Cardiac muscle cell (in vitro differentiated cells and primary cell): ENCODE measurements at regions not wholly inside any gene's neighbourhood (a gene's known extent, or its start where the extent isn't known, plus 50 kb on each side); places are given as distances from the start of the nearest gene placed in this dataset.
"Not testable (repeated sequence)": the region's sequence is repeated elsewhere in the genome, so short reads cannot be mapped to it uniquely, and the experiment has no call there.

ENCODE experiments used
- DNase-seq, 2 donors: peaks; one replicate each; pipeline versions ENCODE4 v3.0.0 to v3.0.0-alpha.2; 2010 to 2017; ENCODE audit warnings: low read depth in 1 of 2, low spot score in 1 of 2
- H3K27ac ChIP-seq: fragments of 200-600 bp; sonication (generic); 2 replicates; pipeline ENCODE4 v1.5.1; 2016
- H3K27me3 ChIP-seq: fragments of 200-600 bp; sonication (generic); 2 replicates; pipeline ENCODE4 v1.6.0; 2016; ENCODE audit warnings: control low read depth
- H3K36me3 ChIP-seq: fragments of 200-600 bp; sonication (generic); 2 replicates; pipeline ENCODE4 v1.5.1; 2016; ENCODE audit warnings: control low read depth
- H3K4me1 ChIP-seq: fragments of 200-600 bp; sonication (generic); 2 replicates; pipeline ENCODE4 v1.8.1; 2017; ENCODE audit warnings: low read depth, mild to moderate bottlenecking, mixed run types
- H3K4me3 ChIP-seq: fragments of 200-600 bp; sonication (generic); 2 replicates; pipeline ENCODE4 v1.5.1; 2016; ENCODE audit warnings: mild to moderate bottlenecking
- H3K9me3 ChIP-seq: fragments of 200-600 bp; sonication (generic); 2 replicates; pipeline ENCODE4 v1.5.1; 2017; ENCODE audit warnings: low read depth, mild to moderate bottlenecking, control low read depth
- TF ChIP-seq, protein P1 (sequence below): IDR thresholded peaks from 2 replicates; pipeline ENCODE4 v1.5.1; 2012; ENCODE audit warnings: low read depth, mild to moderate bottlenecking, low read length

- H3K36me3 ChIP-seq = no peaks in the 10 kb centered on the region
- no peaks in the 10 kb centered on the region for H3K4me1 ChIP-seq
- H3K27me3 ChIP-seq = no peaks in the 10 kb centered on the region
- no peak overlapping the region for H3K4me3 ChIP-seq
- DNase-seq = no peak
- TF ChIP-seq, protein P1, sequence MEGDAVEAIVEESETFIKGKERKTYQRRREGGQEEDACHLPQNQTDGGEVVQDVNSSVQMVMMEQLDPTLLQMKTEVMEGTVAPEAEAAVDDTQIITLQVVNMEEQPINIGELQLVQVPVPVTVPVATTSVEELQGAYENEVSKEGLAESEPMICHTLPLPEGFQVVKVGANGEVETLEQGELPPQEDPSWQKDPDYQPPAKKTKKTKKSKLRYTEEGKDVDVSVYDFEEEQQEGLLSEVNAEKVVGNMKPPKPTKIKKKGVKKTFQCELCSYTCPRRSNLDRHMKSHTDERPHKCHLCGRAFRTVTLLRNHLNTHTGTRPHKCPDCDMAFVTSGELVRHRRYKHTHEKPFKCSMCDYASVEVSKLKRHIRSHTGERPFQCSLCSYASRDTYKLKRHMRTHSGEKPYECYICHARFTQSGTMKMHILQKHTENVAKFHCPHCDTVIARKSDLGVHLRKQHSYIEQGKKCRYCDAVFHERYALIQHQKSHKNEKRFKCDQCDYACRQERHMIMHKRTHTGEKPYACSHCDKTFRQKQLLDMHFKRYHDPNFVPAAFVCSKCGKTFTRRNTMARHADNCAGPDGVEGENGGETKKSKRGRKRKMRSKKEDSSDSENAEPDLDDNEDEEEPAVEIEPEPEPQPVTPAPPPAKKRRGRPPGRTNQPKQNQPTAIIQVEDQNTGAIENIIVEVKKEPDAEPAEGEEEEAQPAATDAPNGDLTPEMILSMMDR = no peak
- H3K9me3 ChIP-seq = no peaks in the 10 kb centered on the region
- H3K27ac ChIP-seq = no peak overlapping the region
These were observed 1198.3 kb downstream of the VRK1 start for GRCh38 chr14:97995531-97995930.

- no peaks in the 10 kb centered on the region for H3K9me3 ChIP-seq
- H3K27ac ChIP-seq = no peak overlapping the region
- TF ChIP-seq, protein P1 = no peak
- DNase-seq = no peak
- H3K4me1 ChIP-seq = no peaks in the 10 kb centered on the region
- H3K27me3 ChIP-seq = no peaks in the 10 kb centered on the region
- H3K4me3 ChIP-seq = no peak overlapping the region
- H3K36me3 ChIP-seq = no peaks in the 10 kb centered on the region
These were observed 1208.8 kb downstream of the VRK1 start for GRCh38 chr14:98006008-98006407.

DNA sequence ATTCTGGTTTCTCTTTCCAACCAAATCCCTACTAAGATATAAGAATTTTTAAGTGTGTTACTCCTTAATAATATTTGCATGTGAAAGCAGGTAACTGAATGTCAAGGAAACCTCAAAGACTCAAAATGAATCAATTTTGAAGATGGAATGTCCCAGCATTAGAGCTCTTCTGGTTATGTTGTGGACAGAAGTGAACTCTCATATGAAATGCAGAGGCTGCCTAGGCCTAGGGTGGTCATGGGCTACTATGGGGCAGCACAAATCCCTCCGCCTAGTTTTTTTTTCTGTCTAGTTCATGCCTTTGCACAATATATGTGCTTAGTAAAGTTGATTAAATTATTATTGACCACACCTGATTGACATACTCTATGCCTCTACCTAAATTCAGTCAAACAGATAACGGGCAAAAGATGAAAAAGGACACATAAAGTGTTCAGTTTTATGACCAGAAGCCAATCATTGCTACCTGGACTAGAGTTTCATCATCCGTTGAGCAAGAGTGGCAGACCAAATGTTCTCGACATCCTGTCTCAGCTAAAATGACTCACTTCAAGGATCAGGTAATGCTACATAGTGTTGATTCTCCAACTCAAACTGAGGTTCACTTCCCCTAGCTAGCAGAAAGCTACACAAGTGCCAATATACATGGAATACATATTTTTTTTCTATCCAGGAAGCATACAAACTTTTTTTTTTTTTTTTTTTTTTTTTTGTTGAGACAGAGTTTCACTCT lies 1211.4 kb downstream of the VRK1 start:
- Histone ChIP-seq H3K36me3 (no peaks in the 10 kb centered on the region), H3K4me3 (no peak overlapping the region), H3K27me3 (no peaks in the 10 kb centered on the region), H3K27ac (no peak overlapping the region), H3K4me1 (no peaks in the 10 kb centered on the region), H3K9me3 (no peaks in the 10 kb centered on the region)
- TF ChIP-seq, protein P1 = no peak
- DNase-seq = no peak

DNA sequence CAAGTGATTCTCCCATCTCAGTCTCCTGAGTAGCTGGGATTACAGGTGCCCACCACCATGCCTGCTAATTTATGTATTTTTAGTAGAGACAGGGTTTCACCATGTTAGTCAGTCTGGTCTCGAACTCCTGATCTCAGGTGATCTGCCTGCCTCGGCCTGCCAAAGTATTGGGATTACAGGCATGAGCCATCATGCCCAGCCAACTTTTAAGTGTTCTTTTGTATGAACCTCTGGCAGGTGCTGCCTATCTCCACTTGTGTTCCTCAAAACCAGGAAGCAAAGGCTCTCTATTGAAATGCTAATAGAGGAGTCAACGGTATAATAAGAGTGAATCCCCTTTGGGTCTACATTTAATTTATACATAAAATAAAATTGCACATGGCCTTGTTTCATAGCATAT lies 1212.0 kb downstream of the VRK1 start:
- H3K4me1 ChIP-seq, H3K27me3 ChIP-seq, H3K9me3 ChIP-seq, DNase-seq, H3K36me3 ChIP-seq, H3K27ac ChIP-seq, H3K4me3 ChIP-seq: not testable (repeated sequence)

- TF ChIP-seq, protein P1 = no peak
- DNase-seq = no peak
- H3K4me3 ChIP-seq = no peak overlapping the region
- no peaks in the 10 kb centered on the region for H3K36me3 ChIP-seq
- no peak overlapping the region for H3K27ac ChIP-seq
- H3K27me3 ChIP-seq = no peaks in the 10 kb centered on the region
- H3K9me3 ChIP-seq = no peaks in the 10 kb centered on the region
- no peaks in the 10 kb centered on the region for H3K4me1 ChIP-seq
These were observed 1213.6 kb downstream of the VRK1 start for GRCh38 chr14:98010784-98011183.

DNA sequence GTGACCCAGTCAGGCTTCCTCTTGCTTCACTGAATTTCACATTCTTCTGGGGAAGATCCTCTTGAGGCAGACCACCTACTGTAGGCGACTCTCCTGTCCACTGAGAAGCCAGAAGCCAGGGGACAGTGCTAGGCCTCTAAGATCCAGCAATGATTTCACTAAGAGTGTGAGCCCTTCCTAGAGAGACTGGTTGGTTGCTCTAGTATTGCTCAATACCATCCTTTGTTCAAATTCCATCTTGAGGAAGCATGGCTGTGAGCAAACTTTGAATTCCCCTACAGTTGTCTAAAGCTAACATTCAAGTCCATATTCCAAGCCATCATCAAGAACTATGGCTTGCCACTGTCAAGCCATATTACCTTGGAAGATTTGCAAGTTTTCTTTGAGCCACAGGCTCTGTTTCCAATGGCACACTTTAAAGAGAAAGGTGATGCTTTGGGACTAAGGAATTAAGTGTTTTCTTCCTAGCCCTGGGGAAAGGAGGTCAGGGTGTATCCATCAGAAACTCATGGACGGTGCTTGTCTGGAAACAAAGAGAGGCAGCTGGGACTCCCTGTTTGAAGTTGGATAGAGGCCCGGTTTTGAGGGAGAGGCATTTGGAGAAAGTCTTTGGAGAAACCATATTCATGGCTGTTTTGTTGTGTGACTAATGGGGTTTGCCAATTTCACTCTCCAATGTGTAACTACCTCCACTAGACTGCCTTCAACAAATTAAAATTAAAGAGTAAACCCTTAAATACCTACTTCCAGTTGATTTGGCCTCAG lies 1217.9 kb downstream of the VRK1 start:
- DNase-seq = no peak
- H3K4me1 ChIP-seq = no peaks in the 10 kb centered on the region
- no peak overlapping the region for H3K4me3 ChIP-seq
- no peak overlapping the region for H3K27ac ChIP-seq
- no peaks in the 10 kb centered on the region for H3K36me3 ChIP-seq
- H3K27me3 ChIP-seq = no peaks in the 10 kb centered on the region
- no peaks in the 10 kb centered on the region for H3K9me3 ChIP-seq
- TF ChIP-seq, protein P1 = no peak
